LNCAP (cell line): ENCODE measurements at regions not wholly inside any gene's neighbourhood (a gene's known extent, or its start where the extent isn't known, plus 50 kb on each side); places are given as distances from the start of the nearest gene placed in this dataset.

Experiments
- CTCF ChIP-seq: fragments of 450-650 bp; IDR thresholded peaks from 2 replicates; pipeline ENCODE4 v1.5.1; 2017; ENCODE audit warnings: mild to moderate bottlenecking

GRCh38 chr10:34937643-34938398 is 122.7 kb upstream of the PARD3 start:
- TF ChIP-seq CTCF, result peak; percentile 68

- TF ChIP-seq CTCF, result no peak
Measured at GRCh38 chr10:34936061-34936460, 121.0 kb upstream of the PARD3 start.

GRCh38 chr10:34933676-34934075 is 118.6 kb upstream of the PARD3 start:
- TF ChIP-seq CTCF, result no peak

- TF ChIP-seq CTCF, result no peak
Measured at GRCh38 chr10:34932235-34932634, 117.1 kb upstream of the PARD3 start.

- TF ChIP-seq CTCF, result no peak
Measured at GRCh38 chr10:34931216-34931615, 116.1 kb upstream of the PARD3 start.

GRCh38 chr10:34922138-34922537 is 107.0 kb upstream of the PARD3 start:
- no peak for TF ChIP-seq CTCF

GRCh38 chr10:34920578-34920977 is 105.5 kb upstream of the PARD3 start:
- no peak for TF ChIP-seq CTCF
